Endothelial cell of umbilical vein (primary cell): ENCODE measurements at regions not wholly inside any gene's neighbourhood (a gene's known extent, or its start where the extent isn't known, plus 50 kb on each side); places are given as distances from the start of the nearest gene placed in this dataset.

Experiments used
- BruUV-seq: library from RNA; stranded (reverse); fragments of 400-500 nt; replicated peaks from 2 replicates; lab custom pipeline; 2021; lab: Mats Ljungman, UMichigan
- CTCF ChIA-PET: fragments of 300-600, 350-600 bp; sonication (Branson Sonifier 250); formaldehyde crosslinking; loops from one replicate; lab custom pipeline; 2021; ENCODE audit warnings: antibody characterized with exemption, inconsistent platforms; lab: Charles Lee
- POLR2A ChIA-PET: fragments of 300-600, 350-600 bp; sonication (Branson Sonifier 250); formaldehyde crosslinking; loops from one replicate; lab custom pipeline; 2021; ENCODE audit warnings: antibody characterized with exemption, inconsistent platforms; lab: Charles Lee
- DNase-seq: peaks from one replicate; pipeline ENCODE4 v3.0.0-alpha.2; 2011; ENCODE audit warnings: low read depth, low spot score
- FAIRE-seq: peaks from 2 replicates; lab custom pipeline; 2011; peaks lifted over from hg19 to GRCh38; lab: Jason Lieb, UNC
- H2AFZ ChIP-seq: 2 replicates; pipeline ENCODE4 v1.6.0; 2012; ENCODE audit warnings: low read depth, low read length, control low read depth, inconsistent platforms
- H3K27ac ChIP-seq: 2 replicates; pipeline ENCODE4 v1.5.1; 2011; ENCODE audit warnings: low read depth, mild to moderate bottlenecking, control low read depth, low read length, moderate library complexity; ENCODE audit not compliant: insufficient read depth
- H3K27me3 ChIP-seq, 2 experiments: 2 replicates each; pipeline versions ENCODE4 v1.6.0 to v1.6.1; 2011; ENCODE audit warnings: low read length in 2 of 2, mixed read lengths in 1 of 2; ENCODE audit not compliant: control insufficient read depth in 2 of 2, insufficient read depth in 2 of 2
- H3K36me3 ChIP-seq, 2 experiments: 2 replicates in 1 of 2; 3 replicates in 1 of 2; pipeline ENCODE4 v1.5.1; 2011; ENCODE audit warnings: low read length in 2 of 2, mild to moderate bottlenecking in 1 of 2, moderate library complexity in 1 of 2; ENCODE audit not compliant: control insufficient read depth in 2 of 2, insufficient read depth in 2 of 2; ENCODE audit errors: extremely low read depth in 1 of 2
- H3K4me1 ChIP-seq: 3 replicates; pipeline ENCODE4 v1.5.1; 2011; ENCODE audit warnings: mild to moderate bottlenecking, low read length; ENCODE audit not compliant: control insufficient read depth, insufficient read depth; ENCODE audit errors: extremely low read depth
- H3K4me2 ChIP-seq: 2 replicates; pipeline ENCODE4 v1.6.1; 2011; ENCODE audit warnings: low read length, control low read depth, mixed read lengths; ENCODE audit not compliant: insufficient read depth
- H3K4me3 ChIP-seq, 3 experiments: fragments of 200-600 bp in 1 of 3; sonication (generic), shearing (Covaris generic) in 1 of 3; replicated peaks in 1 of 3; 2 replicates each; pipeline ENCODE4 v1.5.1; 2011 to 2016; ENCODE audit warnings: control low read depth in 3 of 3, low read length in 3 of 3, mild to moderate bottlenecking in 2 of 3, inconsistent platforms in 1 of 3, low read depth in 1 of 3, moderate library complexity in 1 of 3; ENCODE audit not compliant: insufficient read depth in 1 of 3
- H3K79me2 ChIP-seq: 2 replicates; pipeline ENCODE4 v1.6.0; 2012; ENCODE audit warnings: low read length, inconsistent platforms; ENCODE audit not compliant: control insufficient read depth, insufficient read depth
- H3K9ac ChIP-seq: replicated peaks from 2 replicates; pipeline ENCODE3; 2011; ENCODE audit warnings: low read length, control low read depth; ENCODE audit not compliant: insufficient read depth; ENCODE audit errors: extremely low read depth
- H3K9me1 ChIP-seq: replicated peaks from 3 replicates; pipeline ENCODE4 v1.6.0; 2011; ENCODE audit warnings: mild to moderate bottlenecking, low read length; ENCODE audit not compliant: control insufficient read depth, insufficient read depth; ENCODE audit errors: extremely low read depth
- H3K9me3 ChIP-seq: replicated peaks from 2 replicates; pipeline ENCODE4 v1.5.1; 2012; ENCODE audit warnings: low read length, inconsistent platforms; ENCODE audit not compliant: control insufficient read depth, insufficient read depth
- H4K20me1 ChIP-seq: replicated peaks from 2 replicates; pipeline ENCODE3; 2011; ENCODE audit warnings: mild to moderate bottlenecking, low read length; ENCODE audit not compliant: control insufficient read depth, insufficient read depth; ENCODE audit errors: extremely low read depth
- EZH2 ChIP-seq: IDR thresholded peaks from 2 replicates; pipeline ENCODE4 v1.6.1; 2012; ENCODE audit warnings: borderline replicate concordance, low read depth, mild to moderate bottlenecking, moderate library complexity, low read length, inconsistent platforms; ENCODE audit not compliant: severe bottlenecking
- FOS ChIP-seq: IDR thresholded peaks from 2 replicates; pipeline ENCODE4 v1.6.1; 2011; ENCODE audit warnings: mild to moderate bottlenecking, low read length, moderate library complexity, borderline replicate concordance; ENCODE audit not compliant: insufficient read depth
- GATA2 ChIP-seq: IDR thresholded peaks from 2 replicates; pipeline ENCODE4 v1.7.0; 2011; ENCODE audit warnings: low read depth, mild to moderate bottlenecking, moderate library complexity, mixed read lengths, low read length; ENCODE audit not compliant: insufficient read length, insufficient read depth
- JUN ChIP-seq: IDR thresholded peaks from 2 replicates; pipeline ENCODE4 v1.6.1; 2011; ENCODE audit warnings: borderline replicate concordance, low read depth; ENCODE audit not compliant: insufficient read length, insufficient read depth
- POLR2A ChIP-seq: IDR thresholded peaks from 2 replicates; pipeline ENCODE4 v1.6.1; 2012; ENCODE audit warnings: low read depth, mild to moderate bottlenecking, control low read depth, low read length
- POLR2AphosphoS5 ChIP-seq: IDR thresholded peaks from 2 replicates; pipeline ENCODE4 v1.6.1; 2012; ENCODE audit warnings: low read depth, mild to moderate bottlenecking, control low read depth, low read length, moderate library complexity; ENCODE audit not compliant: insufficient read depth
- dilution Hi-C: fragments of 300-500 bp; cut with MboI; formaldehyde crosslinking; loops from one replicate; pipeline ENCODE4 v1.15.0; 2019; ENCODE audit warnings: low sequenced_read_pairs; ENCODE audit not compliant: extremely low pct_ligation_motif_present
- intact Hi-C: fragments of 100-400 bp; cut with micrococcal nuclease; formaldehyde crosslinking; loops from one replicate; pipeline ENCODE4 v1.10.0; 2022
- TF ChIP-seq, protein P1 (sequence below): IDR thresholded peaks from 2 replicates; pipeline ENCODE4 v1.6.1; 2011; ENCODE audit not compliant: insufficient read depth, insufficient read length
- TF ChIP-seq, protein P2 (sequence below), 2 donors: IDR thresholded peaks; 1 replicate in 1 of 2; 2 replicates in 1 of 2; pipeline ENCODE4 v1.5.1; 2011; ENCODE audit warnings: low read length in 2 of 2, mild to moderate bottlenecking in 2 of 2, moderate library complexity in 2 of 2, control low read depth in 1 of 2, inconsistent platforms in 1 of 2, low read depth in 1 of 2; ENCODE audit not compliant: insufficient read depth in 1 of 2; ENCODE audit errors: extremely low read depth in 1 of 2

DNA sequence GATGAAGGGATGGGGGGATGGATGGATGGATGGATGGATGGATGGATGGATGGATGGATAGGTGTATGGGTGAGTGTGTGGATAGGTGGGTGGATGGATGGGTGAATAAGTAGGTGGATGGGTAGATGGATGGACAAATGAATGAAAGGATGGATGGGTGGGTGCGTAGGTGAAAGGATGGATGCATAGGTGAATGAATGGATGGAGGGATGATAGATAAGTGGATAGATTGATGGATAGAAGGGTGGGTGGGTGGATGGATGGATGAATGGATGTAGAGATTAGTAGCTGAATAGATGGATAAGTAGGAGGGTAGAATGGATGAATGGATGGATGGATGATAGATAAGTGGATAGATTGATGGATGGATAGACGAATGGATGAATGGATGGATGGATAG is 152.7 kb downstream of the MN1 start:
- TF ChIP-seq, protein P1, sequence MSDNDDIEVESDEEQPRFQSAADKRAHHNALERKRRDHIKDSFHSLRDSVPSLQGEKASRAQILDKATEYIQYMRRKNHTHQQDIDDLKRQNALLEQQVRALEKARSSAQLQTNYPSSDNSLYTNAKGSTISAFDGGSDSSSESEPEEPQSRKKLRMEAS = no peak
- no peak for TF ChIP-seq EZH2
- no TSS peak for BruUV-seq
- Histone ChIP-seq H3K9me3 (no peaks in the 10 kb centered on the region), H3K9ac (no peak overlapping the region), H4K20me1 (no peaks in the 10 kb centered on the region), H3K4me1 (no peaks in the 10 kb centered on the region), H3K9me1 (no peaks in the 10 kb centered on the region), H3K27ac (no peak overlapping the region), H3K4me3 (no peak overlapping the region), H3K79me2 (no peaks in the 10 kb centered on the region), H3K36me3 (no peaks in the 10 kb centered on the region), H3K27me3 (peaks cover 0 to 4% of the 10 kb centered on the region in 2 experiments), H2AFZ (no peak overlapping the region), H3K4me2 (no peak overlapping the region)
- dilution Hi-C loops = no loop called here
- intact Hi-C loops = no loop called here
- no peak for DNase-seq
- no peak for FAIRE-seq
- ChIA-PET CTCF (no interaction called here), POLR2A (no interaction called here)

DNA sequence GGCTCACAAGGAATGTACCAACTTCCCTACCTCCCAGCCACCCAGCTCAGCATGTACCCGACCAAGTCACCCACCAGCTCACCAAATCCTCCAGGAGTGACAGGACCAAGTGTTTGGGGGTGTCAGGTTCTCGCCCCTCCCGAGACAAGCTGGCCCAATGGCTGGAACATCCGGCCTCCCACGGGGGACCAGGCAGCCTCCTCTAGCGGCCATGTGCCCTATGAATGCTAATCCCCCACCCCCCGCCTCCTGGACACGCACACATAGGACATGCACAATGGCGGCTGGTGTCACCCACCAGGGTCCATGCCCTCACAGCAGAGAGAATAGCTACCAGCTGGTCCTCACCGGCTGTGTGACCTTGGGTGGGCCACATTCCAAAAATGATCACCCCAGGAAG is 151.0 kb downstream of the MN1 start:
- Histone ChIP-seq H3K9me3 (no peaks in the 10 kb centered on the region), H3K9ac (no peak overlapping the region), H4K20me1 (no peaks in the 10 kb centered on the region), H3K27me3 (peaks cover 2 to 6% of the 10 kb centered on the region in 2 experiments), H3K4me1 (no peaks in the 10 kb centered on the region), H2AFZ (no peak overlapping the region), H3K79me2 (no peaks in the 10 kb centered on the region), H3K4me2 (no peak overlapping the region), H3K4me3 (no peak overlapping the region), H3K36me3 (no peaks in the 10 kb centered on the region), H3K27ac (no peak overlapping the region), H3K9me1 (no peaks in the 10 kb centered on the region)
- no TSS peak for BruUV-seq
- intact Hi-C loops (no loop called here), dilution Hi-C loops (no loop called here)
- CTCF ChIA-PET = no interaction called here
- DNase-seq (no peak), FAIRE-seq (no peak)
- POLR2A ChIA-PET = no interaction called here
- no peak for TF ChIP-seq GATA2
- TF ChIP-seq POLR2A = no peak
- TF ChIP-seq EZH2 = no peak
- TF ChIP-seq JUN = no peak
- TF ChIP-seq, protein P2, sequence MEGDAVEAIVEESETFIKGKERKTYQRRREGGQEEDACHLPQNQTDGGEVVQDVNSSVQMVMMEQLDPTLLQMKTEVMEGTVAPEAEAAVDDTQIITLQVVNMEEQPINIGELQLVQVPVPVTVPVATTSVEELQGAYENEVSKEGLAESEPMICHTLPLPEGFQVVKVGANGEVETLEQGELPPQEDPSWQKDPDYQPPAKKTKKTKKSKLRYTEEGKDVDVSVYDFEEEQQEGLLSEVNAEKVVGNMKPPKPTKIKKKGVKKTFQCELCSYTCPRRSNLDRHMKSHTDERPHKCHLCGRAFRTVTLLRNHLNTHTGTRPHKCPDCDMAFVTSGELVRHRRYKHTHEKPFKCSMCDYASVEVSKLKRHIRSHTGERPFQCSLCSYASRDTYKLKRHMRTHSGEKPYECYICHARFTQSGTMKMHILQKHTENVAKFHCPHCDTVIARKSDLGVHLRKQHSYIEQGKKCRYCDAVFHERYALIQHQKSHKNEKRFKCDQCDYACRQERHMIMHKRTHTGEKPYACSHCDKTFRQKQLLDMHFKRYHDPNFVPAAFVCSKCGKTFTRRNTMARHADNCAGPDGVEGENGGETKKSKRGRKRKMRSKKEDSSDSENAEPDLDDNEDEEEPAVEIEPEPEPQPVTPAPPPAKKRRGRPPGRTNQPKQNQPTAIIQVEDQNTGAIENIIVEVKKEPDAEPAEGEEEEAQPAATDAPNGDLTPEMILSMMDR (IDR thresholded peaks at IDR 0.05; ENCODE audit: extremely low read depth in 1 of 2, insufficient read depth in 1 of 2, low read depth in 1 of 2, low read length in 2 of 2) = no peak
- TF ChIP-seq FOS = no peak
- TF ChIP-seq POLR2AphosphoS5 = no peak
